Retinal pigment epithelial cell (primary cell): ENCODE measurements at regions not wholly inside any gene's neighbourhood (a gene's known extent, or its start where the extent isn't known, plus 50 kb on each side); places are given as distances from the start of the nearest gene placed in this dataset.

Experiments used
- DNase-seq: peaks from one replicate; pipeline ENCODE4 v3.0.0-alpha.2; 2010; ENCODE audit warnings: low read depth
- H3K4me3 ChIP-seq: 2 replicates; pipeline ENCODE4 v1.5.1; 2011; ENCODE audit warnings: mild to moderate bottlenecking, low read length, control low read depth, moderate library complexity
- CTCF ChIP-seq: conservative IDR thresholded peaks from 2 replicates; pipeline ENCODE4 v1.5.1; 2011; ENCODE audit warnings: low read depth, low read length, control low read depth, inconsistent platforms

- no peak for DNase-seq
- no peak overlapping the region for H3K4me3 ChIP-seq
- no peak for TF ChIP-seq CTCF
These were observed 169.8 kb downstream of the LEPR start for GRCh38 chr1:65590279-65590678.

DNA sequence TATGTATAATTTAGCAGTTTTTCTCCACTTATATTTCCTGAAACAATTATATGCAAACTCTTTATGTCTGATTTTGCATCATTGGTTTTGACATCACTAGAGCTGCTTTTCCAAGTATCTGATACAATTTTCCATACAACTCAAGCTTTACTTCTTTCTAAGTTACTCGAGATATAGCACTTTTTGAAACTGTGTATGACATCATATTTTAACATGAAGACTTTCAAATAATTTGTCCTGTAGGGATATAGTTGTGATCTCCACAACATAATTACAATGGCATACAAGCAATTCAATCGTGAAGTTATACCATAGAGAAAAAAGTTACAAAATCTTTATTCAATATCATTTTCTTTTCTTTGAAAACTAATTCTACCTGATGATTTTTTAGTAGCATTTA lies 173.0 kb downstream of the LEPR start:
- no peak for DNase-seq
- no peak for TF ChIP-seq CTCF
- H3K4me3 ChIP-seq: no peak overlapping the region

- no peak for DNase-seq
- no peak for TF ChIP-seq CTCF
- H3K4me3 ChIP-seq: no peak overlapping the region
These were observed 175.3 kb downstream of the LEPR start for GRCh38 chr1:65595724-65596123.

- TF ChIP-seq CTCF: no peak
These were observed 176.3 kb downstream of the LEPR start for GRCh38 chr1:65596768-65597167.

GRCh38 chr1:65605621-65606020 lies 185.2 kb downstream of the LEPR start:
- no peak for DNase-seq
- no peak for TF ChIP-seq CTCF
- H3K4me3 ChIP-seq: no peak overlapping the region

More at GRCh38 chr1:65596768-65597167, 176.3 kb downstream of the LEPR start:
- DNase-seq: no peak
- H3K4me3 ChIP-seq: no peak overlapping the region

DNA sequence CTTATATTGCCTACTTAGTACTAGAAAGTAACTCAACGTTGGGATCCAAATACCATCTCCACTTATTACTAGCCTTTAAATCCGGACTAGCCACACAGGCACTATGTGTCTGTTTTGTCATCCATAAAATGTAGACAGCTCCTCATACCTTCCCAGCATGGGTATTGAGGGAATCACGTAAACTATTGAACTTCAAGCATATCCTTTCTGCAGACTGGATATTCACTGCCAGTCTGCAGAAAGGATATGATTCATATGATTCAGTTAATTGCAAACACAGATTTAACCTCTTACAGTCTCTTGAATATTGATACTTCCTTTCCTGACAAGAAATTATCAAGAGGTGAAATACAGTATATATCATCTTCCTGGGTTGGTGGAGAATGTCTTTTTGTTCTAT lies 186.0 kb downstream of the LEPR start:
- DNase-seq: no peak
- no peak for TF ChIP-seq CTCF
- no peak overlapping the region for H3K4me3 ChIP-seq

DNA sequence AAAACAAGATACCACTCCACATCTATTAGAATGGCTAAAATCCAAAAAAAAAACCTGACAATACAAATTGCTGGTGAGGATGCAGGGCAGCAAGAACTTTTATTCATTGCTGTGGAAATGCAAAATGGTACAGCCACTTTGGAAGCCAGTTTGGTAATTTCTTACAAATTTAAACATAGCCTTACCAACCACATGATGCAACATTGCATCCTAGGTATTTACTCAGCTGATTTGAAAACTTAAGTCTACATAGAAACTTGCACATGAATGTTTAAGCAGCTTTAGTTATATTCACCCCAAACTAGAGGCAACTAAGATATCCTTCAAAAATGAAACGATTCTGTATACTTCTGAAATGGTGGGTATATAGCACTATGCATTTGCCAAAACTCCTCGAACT lies 178.8 kb upstream of the PDE4B start:
- no peak overlapping the region for H3K4me3 ChIP-seq
- DNase-seq: no peak
- TF ChIP-seq CTCF: no peak
